Urothelium cell line (cell line): ENCODE measurements at regions not wholly inside any gene's neighbourhood (a gene's known extent, or its start where the extent isn't known, plus 50 kb on each side); places are given as distances from the start of the nearest gene placed in this dataset.

ENCODE experiments used
- DNase-seq: peaks from one replicate; pipeline ENCODE4 v3.0.0; 2011; ENCODE audit warnings: low spot score, mixed read lengths
- FAIRE-seq: peaks from 2 replicates; lab custom pipeline; 2011; peaks lifted over from hg19 to GRCh38; lab: Jason Lieb, UNC

- FAIRE-seq (no peak), DNase-seq (no peak)
Measured at GRCh38 chr9:21746550-21746949, 55.9 kb upstream of the MTAP start.

DNA sequence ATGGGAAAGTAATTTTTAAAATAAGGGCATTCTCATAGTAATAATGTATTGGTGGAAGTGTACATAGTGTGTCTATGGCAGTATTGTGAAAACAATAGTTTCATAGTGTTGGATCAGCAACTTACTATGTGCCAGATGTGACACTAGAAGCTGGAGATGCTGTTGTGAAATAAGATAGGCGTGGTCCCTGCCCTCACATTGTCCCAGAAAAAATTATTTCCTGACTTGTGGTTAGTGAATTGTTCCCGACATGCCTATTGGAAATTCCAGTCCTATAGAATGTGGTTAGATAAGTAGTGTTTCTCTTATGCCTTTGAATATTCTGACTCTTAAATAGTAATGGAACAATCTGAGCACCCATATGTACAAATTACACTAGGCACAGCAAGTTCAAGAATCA is 55.3 kb upstream of the MTAP start:
- FAIRE-seq: no peak
- DNase-seq: no peak

- DNase-seq: no peak
- FAIRE-seq: no peak
Measured at GRCh38 chr9:21750021-21750735, 52.3 kb upstream of the MTAP start.

DNA sequence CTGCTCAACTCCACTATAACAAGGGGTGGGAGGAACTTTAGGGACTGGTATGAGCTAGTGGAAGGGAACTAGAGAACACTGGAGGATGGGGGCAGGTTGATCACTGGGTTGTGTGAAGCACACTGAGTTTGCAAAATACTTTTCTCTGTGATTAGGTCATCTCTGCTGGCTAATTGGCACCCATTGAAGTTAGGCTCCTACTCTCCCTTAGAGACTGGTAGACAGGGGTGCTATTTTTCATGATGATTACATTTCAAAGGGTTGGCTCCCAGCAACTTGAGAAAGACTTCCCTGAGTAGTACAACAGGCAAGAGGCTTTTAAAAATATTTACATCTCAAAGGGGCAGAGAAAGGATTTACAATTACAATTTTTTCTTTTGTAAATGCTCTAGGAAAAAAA is 50.4 kb upstream of the MTAP start:
- no peak for FAIRE-seq

More for the DNA sequence above, 50.4 kb upstream of the MTAP start:
- DNase-seq: no peak
